ENCODE measurements at regions not wholly inside any gene's neighbourhood (a gene's known extent, or its start where the extent isn't known, plus 50 kb on each side); places are given as distances from the start of the nearest gene placed in this dataset.

GRCh38 chr2:207471261-207471660, 58.5 kb upstream of the CREB1 start:
- BruUV-seq (replicated peaks) = no TSS peak
- Histone ChIP-seq H3K27me3 (ENCODE audit: insufficient read depth, low read length) (no peaks in the 10 kb centered on the region), H3K4me2 (ENCODE audit: low read length) (no peak overlapping the region), H3K4me1 (ENCODE audit: control insufficient read depth in 1 of 2, insufficient read depth in 2 of 2, low read length in 2 of 2) (peaks cover 0 to 10% of the 10 kb centered on the region in 2 experiments; a peak in 1 of 4 replicates), H3K4me3 (replicated peaks in 1 of 2; ENCODE audit: low read depth in 1 of 2, low read length in 2 of 2) (no peak overlapping the region), H3K9me2 (ENCODE audit: insufficient read depth) (no peaks in the 10 kb centered on the region), H3K27ac (ENCODE audit: low read depth, low read length) (no peak overlapping the region), H3K9ac (ENCODE audit: low read length) (no peak overlapping the region), H3K79me2 (ENCODE audit: insufficient read depth, low read length) (no peaks in the 10 kb centered on the region), H3K36me3 (ENCODE audit: control insufficient read depth in 1 of 2, insufficient read depth in 2 of 2, low read length in 2 of 2) (no peaks in the 10 kb centered on the region), H4K20me1 (ENCODE audit: insufficient read depth) (no peaks in the 10 kb centered on the region), H3K9me3 (ENCODE audit: control insufficient read depth in 1 of 2, insufficient read depth in 1 of 2, low read depth in 1 of 2, low read length in 2 of 2) (no peaks in the 10 kb centered on the region), H2AFZ (ENCODE audit: low read depth, low read length, poor library complexity, severe bottlenecking) (no peak overlapping the region)
- ATAC-seq = no peak
- intact Hi-C loops (cut with micrococcal nuclease) = loop anchor here (5.0 to 10.0 kb wide), 2 partner anchors 304 to 916 kb away; partner anchors contain the start of gene KLF7
- TF ChIP-seq FOSL1 (IDR thresholded peaks at IDR 0.05; ENCODE audit: low read depth) (no peak), POLR2AphosphoS5 (IDR thresholded peaks at IDR 0.05; ENCODE audit: low read depth, low read length) (no peak), ZFX (IDR thresholded peaks at IDR 0.05) (no peak), CBX3 (IDR thresholded peaks at IDR 0.05; ENCODE audit: low read depth) (no peak), EZH2phosphoT487 (IDR thresholded peaks at IDR 0.05; ENCODE audit: borderline replicate concordance) (no peak), SRF (IDR thresholded peaks at IDR 0.05; ENCODE audit: low read depth) (no peak)
- TF ChIP-seq, protein P1, sequence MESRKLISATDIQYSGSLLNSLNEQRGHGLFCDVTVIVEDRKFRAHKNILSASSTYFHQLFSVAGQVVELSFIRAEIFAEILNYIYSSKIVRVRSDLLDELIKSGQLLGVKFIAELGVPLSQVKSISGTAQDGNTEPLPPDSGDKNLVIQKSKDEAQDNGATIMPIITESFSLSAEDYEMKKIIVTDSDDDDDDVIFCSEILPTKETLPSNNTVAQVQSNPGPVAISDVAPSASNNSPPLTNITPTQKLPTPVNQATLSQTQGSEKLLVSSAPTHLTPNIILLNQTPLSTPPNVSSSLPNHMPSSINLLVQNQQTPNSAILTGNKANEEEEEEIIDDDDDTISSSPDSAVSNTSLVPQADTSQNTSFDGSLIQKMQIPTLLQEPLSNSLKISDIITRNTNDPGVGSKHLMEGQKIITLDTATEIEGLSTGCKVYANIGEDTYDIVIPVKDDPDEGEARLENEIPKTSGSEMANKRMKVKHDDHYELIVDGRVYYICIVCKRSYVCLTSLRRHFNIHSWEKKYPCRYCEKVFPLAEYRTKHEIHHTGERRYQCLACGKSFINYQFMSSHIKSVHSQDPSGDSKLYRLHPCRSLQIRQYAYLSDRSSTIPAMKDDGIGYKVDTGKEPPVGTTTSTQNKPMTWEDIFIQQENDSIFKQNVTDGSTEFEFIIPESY (IDR thresholded peaks at IDR 0.05; ENCODE audit: extremely low read depth, insufficient replicate concordance, low read length) = no peak
- ChIA-PET CTCF (interaction anchor here (0.7 to 3.4 kb wide), 3 partner anchors 31 to 672 kb away, joined by 3 to 30 read pairs (median 3); no protein-coding TSS in a partner anchor), RAD21 (ENCODE audit: low non-redundant PET in 1 of 2, low total read pairs in 2 of 2, uncharacterized antibody in 2 of 2, unreplicated experiment in 2 of 2) (no interaction called here), POLR2A (no interaction called here)
- DNase-seq (ENCODE audit: low read depth, low spot score) = no peak
